ENCODE measurements at regions not wholly inside any gene's neighbourhood (a gene's known extent, or its start where the extent isn't known, plus 50 kb on each side); places are given as distances from the start of the nearest gene placed in this dataset.
A peak's percentile ranks its signal among the peaks of the same experiment; 100 is the strongest.

DNA sequence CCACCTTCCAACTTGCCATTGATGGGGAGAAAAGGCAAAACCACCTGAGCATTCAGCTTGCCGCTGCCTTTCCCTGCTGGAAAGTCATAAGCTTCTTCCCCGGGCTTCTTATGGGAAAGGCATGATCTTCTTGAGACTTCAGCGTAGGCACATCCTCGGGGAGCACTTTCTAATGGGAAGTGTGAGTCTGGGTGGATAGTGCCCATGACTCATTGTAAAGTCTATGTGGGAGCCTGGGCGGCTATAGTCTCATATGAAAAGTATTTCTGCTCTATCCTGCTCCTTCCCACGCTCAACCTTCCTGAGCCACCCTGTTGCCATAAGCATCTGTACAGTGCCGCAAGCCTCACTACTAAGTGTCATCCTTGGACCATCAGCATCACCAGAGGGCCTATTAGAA lies 309.9 kb upstream of the THBS1 start:
- Histone ChIP-seq H3K36me3 (replicated peaks; ENCODE audit: low read depth, low read length) (no peaks in the 10 kb centered on the region), H3K27me3 (ENCODE audit: low read depth, low read length) (no peaks in the 10 kb centered on the region), H4K20me1 (ENCODE audit: insufficient read depth, low read length) (no peaks in the 10 kb centered on the region), H3K4me2 (ENCODE audit: low read length) (no peak overlapping the region), H2AFZ (ENCODE audit: low read depth, low read length) (no peak overlapping the region), H3K79me2 (ENCODE audit: low read length) (no peaks in the 10 kb centered on the region), H3K4me1 (ENCODE audit: low read length) (peaks cover 33% of the 10 kb centered on the region), H3K9me3 (ENCODE audit: insufficient read depth, low read length) (no peaks in the 10 kb centered on the region), H3K4me3 (ENCODE audit: low read length) (no peak overlapping the region), H3K27ac (ENCODE audit: low read length) (no peak overlapping the region), H3K9ac (ENCODE audit: low read length) (no peak overlapping the region)
- TF ChIP-seq, protein P1, sequence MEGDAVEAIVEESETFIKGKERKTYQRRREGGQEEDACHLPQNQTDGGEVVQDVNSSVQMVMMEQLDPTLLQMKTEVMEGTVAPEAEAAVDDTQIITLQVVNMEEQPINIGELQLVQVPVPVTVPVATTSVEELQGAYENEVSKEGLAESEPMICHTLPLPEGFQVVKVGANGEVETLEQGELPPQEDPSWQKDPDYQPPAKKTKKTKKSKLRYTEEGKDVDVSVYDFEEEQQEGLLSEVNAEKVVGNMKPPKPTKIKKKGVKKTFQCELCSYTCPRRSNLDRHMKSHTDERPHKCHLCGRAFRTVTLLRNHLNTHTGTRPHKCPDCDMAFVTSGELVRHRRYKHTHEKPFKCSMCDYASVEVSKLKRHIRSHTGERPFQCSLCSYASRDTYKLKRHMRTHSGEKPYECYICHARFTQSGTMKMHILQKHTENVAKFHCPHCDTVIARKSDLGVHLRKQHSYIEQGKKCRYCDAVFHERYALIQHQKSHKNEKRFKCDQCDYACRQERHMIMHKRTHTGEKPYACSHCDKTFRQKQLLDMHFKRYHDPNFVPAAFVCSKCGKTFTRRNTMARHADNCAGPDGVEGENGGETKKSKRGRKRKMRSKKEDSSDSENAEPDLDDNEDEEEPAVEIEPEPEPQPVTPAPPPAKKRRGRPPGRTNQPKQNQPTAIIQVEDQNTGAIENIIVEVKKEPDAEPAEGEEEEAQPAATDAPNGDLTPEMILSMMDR (IDR thresholded peaks at IDR 0.05; ENCODE audit: low read depth, low read length), result no peak
- no peak for TF ChIP-seq EZH2phosphoT487 (IDR thresholded peaks at IDR 0.05; ENCODE audit: low read depth)

DNA sequence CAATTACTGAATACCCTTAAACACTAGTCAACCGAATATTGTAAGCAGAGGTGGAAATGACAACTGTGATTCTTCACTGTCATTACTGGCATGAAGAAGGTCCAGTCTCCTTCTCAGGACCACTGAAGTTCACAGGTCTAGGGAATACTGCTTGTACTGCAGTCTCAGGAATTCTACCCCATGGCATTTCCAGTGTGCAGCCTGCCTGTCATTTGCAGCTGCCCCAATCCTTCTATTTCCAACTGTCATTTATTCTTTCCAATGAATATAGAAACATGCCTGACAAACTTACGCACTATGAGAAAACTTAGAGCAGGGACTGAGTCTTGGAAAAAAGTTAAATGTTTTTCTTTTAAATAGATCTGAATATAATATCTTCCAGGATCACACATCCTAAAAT lies 308.0 kb upstream of the THBS1 start:
- no peaks in the 10 kb centered on the region for H3K27me3 ChIP-seq (ENCODE audit: low read depth, low read length)
- H3K4me2 ChIP-seq (ENCODE audit: low read length), result no peak overlapping the region
- H3K9ac ChIP-seq (ENCODE audit: low read length), result no peak overlapping the region
- no peaks in the 10 kb centered on the region for H3K36me3 ChIP-seq (replicated peaks; ENCODE audit: low read depth, low read length)
- peaks cover 35% of the 10 kb centered on the region for H3K4me1 ChIP-seq (ENCODE audit: low read length)
- TF ChIP-seq, protein P1 (IDR thresholded peaks at IDR 0.05; ENCODE audit: low read depth, low read length), result no peak
- TF ChIP-seq EZH2phosphoT487 (IDR thresholded peaks at IDR 0.05; ENCODE audit: low read depth), result no peak
- no peak overlapping the region for H2AFZ ChIP-seq (ENCODE audit: low read depth, low read length)
- no peaks in the 10 kb centered on the region for H3K9me3 ChIP-seq (ENCODE audit: insufficient read depth, low read length)
- H3K79me2 ChIP-seq (ENCODE audit: low read length), result no peaks in the 10 kb centered on the region
- H3K4me3 ChIP-seq (ENCODE audit: low read length), result no peak overlapping the region
- H3K27ac ChIP-seq (ENCODE audit: low read length), result no peak overlapping the region
- no peaks in the 10 kb centered on the region for H4K20me1 ChIP-seq (ENCODE audit: insufficient read depth, low read length)

DNA sequence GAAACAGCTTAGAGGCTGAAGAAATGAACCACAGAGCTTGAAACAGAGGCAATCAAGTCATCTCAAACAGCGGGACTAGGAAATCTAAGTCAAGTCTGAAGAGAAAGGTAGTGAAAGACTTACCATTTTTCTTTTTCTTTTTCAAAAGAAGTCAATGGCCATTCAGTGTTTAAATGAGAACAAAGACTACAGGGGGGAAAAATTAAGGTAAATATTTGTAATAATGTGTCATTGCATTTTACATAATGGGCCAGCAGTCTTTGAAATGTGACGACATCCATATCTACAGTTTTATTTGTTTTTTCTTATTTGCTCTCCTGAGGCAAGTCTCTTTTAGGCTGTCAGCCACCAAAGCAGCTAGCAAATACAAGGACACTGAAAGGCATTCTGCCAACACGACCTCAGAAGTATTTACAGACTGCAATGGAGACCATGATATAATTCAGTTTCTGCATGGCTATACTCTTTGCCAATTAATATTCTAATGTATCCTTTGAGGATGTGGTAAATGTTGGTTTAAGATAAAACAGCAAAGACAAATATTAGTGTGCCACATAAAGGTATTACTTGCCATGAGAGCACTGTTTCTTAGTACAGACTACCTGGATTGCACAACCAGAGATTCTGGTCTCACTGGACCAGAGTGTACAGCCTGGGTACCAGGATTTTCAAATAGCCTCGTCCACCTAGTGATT lies 307.0 kb upstream of the THBS1 start:
- TF ChIP-seq EZH2phosphoT487 (IDR thresholded peaks at IDR 0.05; ENCODE audit: low read depth), result no peak
- TF ChIP-seq, protein P1 (IDR thresholded peaks at IDR 0.05; ENCODE audit: low read depth, low read length), result no peak
- H3K4me1 ChIP-seq (ENCODE audit: low read length), result peaks cover 35% of the 10 kb centered on the region
- no peak overlapping the region for H3K27ac ChIP-seq (ENCODE audit: low read length)
- no peak overlapping the region for H2AFZ ChIP-seq (ENCODE audit: low read depth, low read length)
- no peak overlapping the region for H3K4me2 ChIP-seq (ENCODE audit: low read length)
- no peak overlapping the region for H3K9ac ChIP-seq (ENCODE audit: low read length)
- H3K4me3 ChIP-seq (ENCODE audit: low read length), result no peak overlapping the region
- H3K27me3 ChIP-seq (ENCODE audit: low read depth, low read length), result no peaks in the 10 kb centered on the region
- H3K9me3 ChIP-seq (ENCODE audit: insufficient read depth, low read length), result no peaks in the 10 kb centered on the region
- H4K20me1 ChIP-seq (ENCODE audit: insufficient read depth, low read length), result no peaks in the 10 kb centered on the region
- no peaks in the 10 kb centered on the region for H3K36me3 ChIP-seq (replicated peaks; ENCODE audit: low read depth, low read length)
- no peaks in the 10 kb centered on the region for H3K79me2 ChIP-seq (ENCODE audit: low read length)

DNA sequence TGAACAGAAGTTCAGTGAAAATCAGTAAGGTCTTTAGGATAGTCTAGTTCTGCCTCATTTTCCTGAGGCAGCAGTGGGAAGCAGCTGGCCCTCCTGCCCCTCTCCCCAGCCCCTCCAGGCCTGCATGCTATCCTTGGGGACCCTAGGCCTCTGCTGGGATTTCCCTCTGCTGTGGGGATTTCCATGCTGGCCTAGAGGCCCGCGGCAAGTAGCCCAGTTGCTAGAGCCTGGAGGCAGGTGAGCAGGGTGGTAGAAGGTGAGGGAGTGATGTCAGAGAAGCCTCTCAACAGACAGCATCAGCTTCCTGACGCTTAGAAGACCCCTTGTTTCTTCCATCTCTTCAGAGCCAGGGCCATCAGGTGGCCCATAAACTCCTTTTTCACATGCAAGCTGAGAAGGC lies 305.8 kb upstream of the THBS1 start:
- H3K79me2 ChIP-seq (ENCODE audit: low read length), result no peaks in the 10 kb centered on the region
- H3K4me1 ChIP-seq (ENCODE audit: low read length), result peaks cover 35% of the 10 kb centered on the region
- H3K36me3 ChIP-seq (replicated peaks; ENCODE audit: low read depth, low read length), result no peaks in the 10 kb centered on the region
- H4K20me1 ChIP-seq (ENCODE audit: insufficient read depth, low read length), result no peaks in the 10 kb centered on the region
- no peak overlapping the region for H3K4me3 ChIP-seq (ENCODE audit: low read length)
- no peaks in the 10 kb centered on the region for H3K9me3 ChIP-seq (ENCODE audit: insufficient read depth, low read length)
- no peak for TF ChIP-seq EZH2phosphoT487 (IDR thresholded peaks at IDR 0.05; ENCODE audit: low read depth)
- TF ChIP-seq, protein P1 (IDR thresholded peaks at IDR 0.05; ENCODE audit: low read depth, low read length), result no peak
- peak overlapping the region; percentile 91; the same call in 1 of the 2 replicates for H2AFZ ChIP-seq (ENCODE audit: low read depth, low read length)
- peak overlapping the region; percentile 15; the same call in 1 of the 2 replicates for H3K9ac ChIP-seq (ENCODE audit: low read length)
- 0 out of 2 replicates have a peak overlapping the region, but pooled peaks have one; percentile 2 for H3K27ac ChIP-seq (ENCODE audit: low read length)
- H3K27me3 ChIP-seq (ENCODE audit: low read depth, low read length), result no peaks in the 10 kb centered on the region
- peak overlapping the region; percentile 56 for H3K4me2 ChIP-seq (ENCODE audit: low read length)

Data from OCI-LY3 (cell line).